ENCODE measurements at regions not wholly inside any gene's neighbourhood (a gene's known extent, or its start where the extent isn't known, plus 50 kb on each side); places are given as distances from the start of the nearest gene placed in this dataset.

- no peak for DNase-seq
- intact Hi-C loops (cut with DNase I; ENCODE audit: low total_unique reads) = no loop called here
- H3K4me1 ChIP-seq = no peaks in the 10 kb centered on the region
- no peak overlapping the region for H3K27ac ChIP-seq
- TF ChIP-seq POLR2A (IDR thresholded peaks at IDR 0.05) (no peak), CTCF (IDR thresholded peaks at IDR 0.05) (no peak)
- no peaks in the 10 kb centered on the region for H3K27me3 ChIP-seq
- no peaks in the 10 kb centered on the region for H3K36me3 ChIP-seq
- no peak overlapping the region for H3K4me3 ChIP-seq
- H3K9me3 ChIP-seq = no peaks in the 10 kb centered on the region
These were observed 857.8 kb downstream of the CENPC start for GRCh38 chr4:66687459-66687858.

GRCh38 chr4:66681962-66682361 lies 863.3 kb downstream of the CENPC start:
- DNase-seq = no peak
- no peaks in the 10 kb centered on the region for H3K36me3 ChIP-seq
- intact Hi-C loops (cut with DNase I; ENCODE audit: low total_unique reads) = no loop called here
- no peaks in the 10 kb centered on the region for H3K4me1 ChIP-seq
- H3K27ac ChIP-seq = no peak overlapping the region
- TF ChIP-seq CTCF (IDR thresholded peaks at IDR 0.05) (no peak), POLR2A (IDR thresholded peaks at IDR 0.05) (no peak)
- H3K9me3 ChIP-seq = no peaks in the 10 kb centered on the region
- no peak overlapping the region for H3K4me3 ChIP-seq
- H3K27me3 ChIP-seq = no peaks in the 10 kb centered on the region

DNA sequence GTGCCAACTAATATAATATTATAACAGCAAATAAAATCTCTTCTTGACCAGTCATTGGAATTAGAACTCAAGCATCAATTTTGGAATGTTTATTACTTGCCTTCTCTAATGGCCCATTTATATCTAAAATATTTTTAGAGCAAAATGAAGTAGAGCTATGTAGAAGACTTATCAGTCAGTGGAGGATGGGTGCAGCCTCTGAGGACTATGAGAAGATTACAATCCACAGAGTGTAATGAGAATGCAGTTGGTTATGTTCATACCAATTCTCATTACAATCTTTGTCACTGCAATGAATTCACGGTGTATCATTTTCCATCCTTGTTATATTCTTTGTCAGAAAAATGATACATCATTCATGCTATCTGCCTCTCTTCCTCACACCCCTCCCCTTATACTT lies 878.1 kb downstream of the CENPC start:
- intact Hi-C loops (cut with DNase I; ENCODE audit: low total_unique reads) = no loop called here
- H3K4me3 ChIP-seq = no peak overlapping the region
- H3K27me3 ChIP-seq = no peaks in the 10 kb centered on the region
- no peak for TF ChIP-seq CTCF (IDR thresholded peaks at IDR 0.05)
- no peak for TF ChIP-seq POLR2A (IDR thresholded peaks at IDR 0.05)
- H3K27ac ChIP-seq = no peak overlapping the region
- DNase-seq = no peak
- H3K4me1 ChIP-seq = no peaks in the 10 kb centered on the region
- H3K36me3 ChIP-seq = no peaks in the 10 kb centered on the region
- H3K9me3 ChIP-seq = no peaks in the 10 kb centered on the region

GRCh38 chr4:66662620-66663019 lies 882.7 kb downstream of the CENPC start:
- Histone ChIP-seq H3K36me3 (no peaks in the 10 kb centered on the region), H3K9me3 (no peaks in the 10 kb centered on the region), H3K27ac (no peak overlapping the region), H3K4me3 (no peak overlapping the region), H3K27me3 (no peaks in the 10 kb centered on the region), H3K4me1 (no peaks in the 10 kb centered on the region)
- intact Hi-C loops (cut with DNase I; ENCODE audit: low total_unique reads) = no loop called here
- no peak for DNase-seq
- TF ChIP-seq POLR2A (IDR thresholded peaks at IDR 0.05) (no peak), CTCF (IDR thresholded peaks at IDR 0.05) (no peak)

- no peak overlapping the region for H3K27ac ChIP-seq
- H3K4me1 ChIP-seq = no peaks in the 10 kb centered on the region
- H3K9me3 ChIP-seq = no peaks in the 10 kb centered on the region
- no peaks in the 10 kb centered on the region for H3K27me3 ChIP-seq
- H3K4me3 ChIP-seq = no peak overlapping the region
- no peak for TF ChIP-seq POLR2A (IDR thresholded peaks at IDR 0.05)
- no peak for TF ChIP-seq CTCF (IDR thresholded peaks at IDR 0.05)
- intact Hi-C loops (cut with DNase I; ENCODE audit: low total_unique reads) = no loop called here
- no peak for DNase-seq
- H3K36me3 ChIP-seq = no peaks in the 10 kb centered on the region
These were observed 886.5 kb downstream of the CENPC start for GRCh38 chr4:66658809-66659208.

Data from uterus (tissue), 3 donors.